ENCODE measurements at regions not wholly inside any gene's neighbourhood (a gene's known extent, or its start where the extent isn't known, plus 50 kb on each side); places are given as distances from the start of the nearest gene placed in this dataset.

- TF ChIP-seq CTCF (IDR thresholded peaks at IDR 0.05) (no peak), POLR2A (IDR thresholded peaks at IDR 0.05; ENCODE audit: low read depth) (no peak), POLR2AphosphoS5 (IDR thresholded peaks at IDR 0.05) (no peak)
Measured at GRCh38 chr13:55664178-55664577, 1476.5 kb upstream of the PRR20A start.

Data from esophagus muscularis mucosa (tissue), 3 donors.